Amniotic stem cell (primary cell): ENCODE measurements at regions not wholly inside any gene's neighbourhood (a gene's known extent, or its start where the extent isn't known, plus 50 kb on each side); places are given as distances from the start of the nearest gene placed in this dataset.

Source experiments
- DNase-seq: peaks from one replicate; lab custom pipeline; 2025; lab: John Stamatoyannopoulos, UW

GRCh38 chr16:73448970-73449369, 401.0 kb upstream of the ZFHX3 start:
- DNase-seq: no peak

GRCh38 chr16:73447846-73448245, 399.9 kb upstream of the ZFHX3 start:
- no peak for DNase-seq

GRCh38 chr16:73434621-73435020, 386.7 kb upstream of the ZFHX3 start:
- no peak for DNase-seq

GRCh38 chr16:73433731-73434307, 385.9 kb upstream of the ZFHX3 start:
- DNase-seq: no peak

GRCh38 chr16:73432850-73433730, 385.2 kb upstream of the ZFHX3 start:
- DNase-seq: no peak

GRCh38 chr16:73430138-73430537, 382.2 kb upstream of the ZFHX3 start:
- no peak for DNase-seq

- no peak for DNase-seq
Observed at GRCh38 chr16:73428121-73428520, 380.2 kb upstream of the ZFHX3 start.

- no peak for DNase-seq
Observed at GRCh38 chr16:73427164-73427563, 379.2 kb upstream of the ZFHX3 start.

- DNase-seq: no peak
Observed at GRCh38 chr16:73426433-73427160, 378.7 kb upstream of the ZFHX3 start.

GRCh38 chr16:73420676-73421075, 372.7 kb upstream of the ZFHX3 start:
- no peak for DNase-seq

GRCh38 chr16:73420244-73420643, 372.3 kb upstream of the ZFHX3 start:
- DNase-seq: no peak

GRCh38 chr16:73418691-73419090, 370.8 kb upstream of the ZFHX3 start:
- no peak for DNase-seq

- no peak for DNase-seq
Observed at GRCh38 chr16:73418051-73418450, 370.1 kb upstream of the ZFHX3 start.

GRCh38 chr16:73415286-73415685, 367.4 kb upstream of the ZFHX3 start:
- DNase-seq: no peak

- no peak for DNase-seq
Observed at GRCh38 chr16:73414638-73415037, 366.7 kb upstream of the ZFHX3 start.

GRCh38 chr16:73413830-73414190, 365.9 kb upstream of the ZFHX3 start:
- no peak for DNase-seq

- DNase-seq: no peak
Observed at GRCh38 chr16:73413091-73413829, 365.3 kb upstream of the ZFHX3 start.

GRCh38 chr16:73412416-73412815, 364.5 kb upstream of the ZFHX3 start:
- DNase-seq: no peak

- no peak for DNase-seq
Observed at GRCh38 chr16:73408716-73409115, 360.8 kb upstream of the ZFHX3 start.

GRCh38 chr16:73408311-73408710, 360.4 kb upstream of the ZFHX3 start:
- no peak for DNase-seq

- DNase-seq: no peak
Observed at GRCh38 chr16:73405851-73406250, 357.9 kb upstream of the ZFHX3 start.

GRCh38 chr16:73404001-73404400, 356.1 kb upstream of the ZFHX3 start:
- no peak for DNase-seq
